Stimulated activated CD8-positive, alpha-beta memory T cell treated with anti-CD3 and anti-CD28 coated beads, Interleukin-7, amount 100 ng/mL, for 48 hours (primary cell): ENCODE measurements at regions not wholly inside any gene's neighbourhood (a gene's known extent, or its start where the extent isn't known, plus 50 kb on each side); places are given as distances from the start of the nearest gene placed in this dataset.

Source experiments
- DNase-seq, 2 donors: peaks; one replicate each; pipeline ENCODE4 v3.0.0-alpha.2; 2020; ENCODE audit warnings: low read depth in 1 of 2; ENCODE audit errors: extremely low read depth in 1 of 2

GRCh38 chr1:38128511-38128910, 81.9 kb upstream of the POU3F1 start:
- DNase-seq, result no peak

GRCh38 chr1:38127428-38127827, 80.8 kb upstream of the POU3F1 start:
- DNase-seq, result no peak

DNA sequence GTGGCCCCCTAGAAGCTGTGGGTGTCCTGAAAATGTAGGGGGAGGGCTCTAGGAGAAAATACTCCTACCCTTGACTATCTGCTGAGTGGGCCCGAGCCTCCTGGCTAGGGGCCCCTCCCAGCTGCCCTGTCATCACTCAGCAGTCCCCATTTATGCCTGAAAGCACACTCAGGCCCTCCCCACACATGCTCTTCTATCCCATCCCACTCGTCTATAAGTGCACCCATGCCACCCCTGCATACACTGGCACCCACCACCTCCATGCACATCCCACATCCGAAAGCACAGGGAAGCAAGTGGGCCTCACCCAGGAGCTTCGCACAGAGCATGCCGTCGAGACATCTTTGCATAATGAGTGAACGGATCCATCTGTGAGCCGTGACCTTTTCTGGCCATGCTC, 80.4 kb upstream of the POU3F1 start:
- DNase-seq, result no peak

DNA sequence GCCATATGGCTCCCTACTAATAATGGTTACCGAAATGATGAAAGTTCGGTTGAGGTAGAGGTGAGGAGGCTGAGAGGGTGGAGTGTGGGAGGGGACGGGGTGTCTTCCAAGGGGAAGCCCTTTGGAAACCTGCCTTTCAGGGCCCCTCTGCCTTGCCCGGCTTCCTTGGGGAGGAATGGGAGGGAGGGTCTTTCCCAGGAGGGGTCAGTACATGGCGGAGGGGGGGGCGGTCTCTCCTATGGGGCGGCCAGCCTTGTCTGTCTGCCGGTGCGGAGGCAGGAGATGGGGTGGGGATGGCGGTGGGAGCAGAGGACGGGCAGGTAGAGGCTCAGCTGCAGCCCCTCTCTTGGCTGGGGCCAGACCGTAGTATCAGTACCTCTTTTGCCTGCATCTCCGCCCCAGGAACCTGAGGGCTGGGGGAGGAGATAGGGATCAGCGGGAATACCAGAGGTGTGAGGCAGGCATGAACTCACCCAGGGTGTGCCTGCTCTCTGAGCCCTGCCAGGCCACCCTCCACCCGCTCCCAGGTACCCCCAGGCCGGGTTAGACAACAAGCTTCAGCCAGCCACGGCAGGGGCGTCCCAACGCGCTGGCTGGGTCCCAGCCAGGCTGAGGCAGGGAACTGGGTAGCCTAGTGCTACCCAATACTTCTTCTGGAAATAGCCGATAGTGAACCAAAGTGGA, 79.4 kb upstream of the POU3F1 start:
- no peak for DNase-seq

GRCh38 chr1:38125016-38125415, 78.4 kb upstream of the POU3F1 start:
- DNase-seq, result no peak

DNA sequence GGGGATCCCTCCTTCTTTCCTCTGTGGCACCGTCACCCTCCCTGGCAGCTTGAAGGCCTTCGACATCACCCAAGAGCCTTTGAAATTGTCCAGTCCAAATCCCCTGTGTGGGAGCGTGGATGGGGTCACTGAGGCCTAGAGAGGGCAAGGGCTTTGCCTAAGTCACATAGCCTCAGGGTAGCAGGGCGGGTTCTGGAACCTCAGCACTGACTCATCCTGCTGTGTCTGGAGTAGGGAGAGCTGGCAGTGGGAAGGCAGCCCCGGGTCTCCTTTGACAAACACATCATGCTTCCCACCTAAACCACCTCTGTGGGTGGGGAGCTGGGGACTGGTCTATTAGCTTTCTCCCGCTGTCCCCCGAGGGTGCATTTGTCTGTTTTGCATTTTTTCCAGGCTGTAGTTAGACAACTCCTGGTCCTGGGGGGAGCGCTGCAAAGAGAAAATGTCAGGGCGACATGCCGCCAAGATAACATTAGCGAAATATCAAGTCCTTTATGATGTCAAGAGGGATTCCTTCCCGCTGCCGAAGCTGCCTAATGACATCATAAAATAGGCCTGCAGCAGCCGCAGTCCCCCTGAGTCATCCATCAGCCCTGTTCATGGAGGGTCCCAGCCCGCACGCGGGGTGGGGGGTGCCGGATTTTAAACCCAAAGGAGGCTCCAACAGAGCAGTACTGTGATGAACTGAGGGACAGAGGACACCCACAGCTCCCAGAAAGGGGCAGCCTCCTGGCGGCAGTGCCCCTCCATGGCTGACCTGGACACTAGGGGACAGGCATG, 77.0 kb upstream of the POU3F1 start:
- DNase-seq, result no peak

DNA sequence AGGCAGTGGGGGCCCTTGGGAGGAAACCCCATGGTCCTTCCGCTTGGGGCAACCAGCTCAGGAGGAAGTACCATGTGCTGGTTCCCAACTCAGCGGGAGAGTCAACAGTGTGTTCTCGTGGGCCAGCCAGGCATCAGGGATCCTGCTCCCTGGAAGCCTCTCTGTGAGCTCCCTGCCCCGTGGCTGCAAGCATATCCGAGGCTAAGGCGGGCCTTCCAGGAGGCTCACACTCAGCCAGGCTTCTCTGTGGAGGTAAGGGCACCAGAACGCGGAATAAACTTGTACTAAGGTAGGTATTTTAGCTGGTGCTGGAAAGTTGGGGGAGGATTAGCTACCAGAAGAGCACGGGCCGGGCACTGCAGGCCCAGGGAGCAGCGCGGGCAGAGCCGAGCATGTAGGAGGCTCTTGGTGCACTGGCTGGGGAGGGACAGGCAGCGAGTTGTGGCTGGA, 74.7 kb upstream of the POU3F1 start:
- no peak for DNase-seq

GRCh38 chr1:38120552-38121230, 74.1 kb upstream of the POU3F1 start:
- DNase-seq, result no peak

- DNase-seq, result no peak
These were observed 72.4 kb upstream of the POU3F1 start for GRCh38 chr1:38118976-38119375.

DNA sequence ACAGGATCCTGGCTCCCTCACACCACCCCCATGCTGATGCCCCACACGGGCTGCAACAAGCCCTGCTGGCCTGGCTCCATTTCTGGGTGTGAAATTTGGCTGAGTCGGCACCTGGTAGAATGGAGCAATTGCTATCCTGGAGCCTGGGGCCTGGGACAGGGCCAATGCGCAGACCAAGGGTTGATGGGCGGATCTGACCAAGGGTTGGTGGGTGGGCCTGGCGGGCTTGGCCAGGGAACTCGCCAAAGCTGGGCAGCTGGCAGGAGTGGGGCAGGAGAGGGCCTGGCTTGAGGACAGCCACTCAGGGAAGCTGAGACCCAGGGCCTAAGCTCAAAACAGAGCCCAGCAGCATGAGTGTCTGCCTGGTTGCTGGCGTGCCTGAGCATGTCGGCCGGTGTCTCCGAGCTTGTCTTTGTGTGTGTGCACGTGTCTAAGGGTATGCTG, 70.9 kb upstream of the POU3F1 start:
- no peak for DNase-seq

- no peak for DNase-seq
These were observed 69.1 kb upstream of the POU3F1 start for GRCh38 chr1:38115682-38116202.

GRCh38 chr1:38115226-38115625, 68.6 kb upstream of the POU3F1 start:
- DNase-seq, result no peak

DNA sequence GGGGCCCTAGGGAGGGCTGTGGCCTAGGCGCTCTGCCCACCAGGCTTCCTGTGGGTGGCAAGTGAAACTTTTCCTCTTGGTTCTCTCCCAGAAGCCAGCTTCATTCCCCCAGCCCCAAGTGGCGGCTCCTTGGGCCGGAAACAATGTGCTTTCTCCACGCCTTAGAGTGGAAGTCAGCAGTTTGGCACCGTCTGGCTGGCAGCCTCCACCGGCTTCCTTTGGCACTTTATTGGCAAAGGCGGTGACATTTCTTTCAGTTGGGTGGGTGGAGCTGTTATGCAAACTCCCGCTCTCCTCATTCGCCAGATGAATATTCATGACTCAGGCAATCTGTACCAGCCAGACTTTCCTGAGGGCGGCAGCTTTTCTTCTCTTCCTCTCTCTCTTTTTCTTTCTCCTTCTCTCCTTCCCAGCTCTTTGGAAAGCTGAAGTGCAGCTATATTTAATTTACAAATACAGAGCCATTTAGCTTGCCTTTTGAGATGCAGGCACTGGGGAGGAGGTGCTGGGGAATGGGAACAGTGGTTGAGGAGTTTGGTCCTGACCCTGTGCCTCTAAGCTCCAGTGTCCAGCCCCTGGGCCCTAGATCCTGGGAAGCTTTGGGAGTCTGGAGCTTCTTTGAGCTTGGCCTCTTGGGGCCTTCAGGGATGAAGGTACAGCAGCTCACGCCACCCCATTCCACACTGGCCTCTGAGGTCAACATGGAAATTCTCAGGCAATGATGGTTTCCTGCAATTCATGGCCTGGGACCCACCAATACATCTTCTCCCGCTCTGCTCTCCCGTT, 67.8 kb upstream of the POU3F1 start:
- no peak for DNase-seq

DNA sequence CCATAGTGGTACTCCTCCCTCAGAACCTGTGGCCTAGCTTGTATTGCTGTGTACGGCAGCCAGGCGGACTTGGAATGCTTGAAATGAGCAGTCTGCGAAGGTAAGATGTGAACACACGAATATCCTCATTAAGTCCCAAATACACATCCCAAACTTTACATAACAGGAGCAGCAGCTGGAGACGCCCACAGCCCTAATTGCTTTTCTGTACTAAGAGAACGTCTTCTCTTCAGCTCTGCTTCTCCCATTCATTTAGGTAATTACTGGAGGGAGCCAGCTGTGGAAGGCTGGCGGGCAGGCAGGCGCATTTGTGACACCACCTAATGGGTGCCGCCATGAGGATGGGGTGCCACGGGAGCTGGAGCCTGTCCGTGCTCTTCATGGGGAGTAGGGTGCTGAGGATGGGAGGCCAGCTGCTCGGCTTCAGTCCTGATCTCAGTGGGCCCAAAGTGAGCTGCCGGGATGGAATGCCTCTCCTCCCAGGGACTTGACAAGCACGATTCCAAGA, 66.6 kb upstream of the POU3F1 start:
- no peak for DNase-seq

- no peak for DNase-seq
These were observed 65.0 kb upstream of the POU3F1 start for GRCh38 chr1:38111589-38111988.

DNA sequence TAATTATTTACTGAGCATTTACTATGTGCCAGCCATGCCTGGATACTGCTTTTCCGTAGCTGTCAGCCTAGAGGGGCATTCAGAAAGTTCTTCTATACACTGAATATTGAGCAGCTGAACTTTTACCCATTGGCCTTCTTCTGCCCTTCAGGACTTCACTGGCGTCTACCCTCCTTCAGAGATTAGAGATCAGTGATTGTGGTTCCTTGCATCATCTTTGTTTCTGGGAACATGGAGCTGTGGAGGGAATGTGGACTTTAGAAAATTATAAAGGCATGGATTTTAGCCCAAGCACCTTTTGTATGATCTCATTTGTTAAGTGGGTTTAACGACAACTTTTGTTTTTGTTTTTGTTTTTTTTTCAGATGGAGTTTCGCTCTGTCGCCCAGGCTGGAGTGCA, 58.7 kb upstream of the POU3F1 start:
- no peak for DNase-seq

DNA sequence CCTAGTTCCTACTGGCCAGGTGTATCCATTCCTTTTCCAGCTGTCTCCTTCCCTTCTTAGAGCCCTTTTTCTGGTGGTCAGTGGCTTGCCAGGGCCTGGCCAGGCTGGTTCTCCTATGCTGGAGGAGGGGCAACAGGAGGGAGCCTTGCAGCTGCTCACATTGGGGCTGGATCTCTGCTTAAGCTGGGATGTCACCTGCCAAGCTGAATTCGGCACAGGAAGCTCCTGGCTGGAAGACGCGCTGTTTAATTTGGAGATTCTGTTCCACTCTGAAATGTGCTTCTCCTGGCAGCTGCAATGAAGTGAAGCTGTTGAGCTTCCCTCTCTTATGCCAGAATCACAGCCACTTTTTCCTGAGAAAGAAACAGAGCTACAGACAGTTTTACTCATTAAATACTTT, 56.0 kb upstream of the POU3F1 start:
- no peak for DNase-seq

- DNase-seq, result no peak
These were observed 54.6 kb upstream of the POU3F1 start for GRCh38 chr1:38101037-38101785.

GRCh38 chr1:38098101-38098847, 51.7 kb upstream of the POU3F1 start:
- no peak for DNase-seq
